Amygdala (tissue), 56 donors: ENCODE measurements at regions not wholly inside any gene's neighbourhood (a gene's known extent, or its start where the extent isn't known, plus 50 kb on each side); places are given as distances from the start of the nearest gene placed in this dataset.

Experiments
- DNase-seq, 56 donors: peaks; one replicate each; lab custom pipeline; 2025; lab: John Stamatoyannopoulos, UW

DNA sequence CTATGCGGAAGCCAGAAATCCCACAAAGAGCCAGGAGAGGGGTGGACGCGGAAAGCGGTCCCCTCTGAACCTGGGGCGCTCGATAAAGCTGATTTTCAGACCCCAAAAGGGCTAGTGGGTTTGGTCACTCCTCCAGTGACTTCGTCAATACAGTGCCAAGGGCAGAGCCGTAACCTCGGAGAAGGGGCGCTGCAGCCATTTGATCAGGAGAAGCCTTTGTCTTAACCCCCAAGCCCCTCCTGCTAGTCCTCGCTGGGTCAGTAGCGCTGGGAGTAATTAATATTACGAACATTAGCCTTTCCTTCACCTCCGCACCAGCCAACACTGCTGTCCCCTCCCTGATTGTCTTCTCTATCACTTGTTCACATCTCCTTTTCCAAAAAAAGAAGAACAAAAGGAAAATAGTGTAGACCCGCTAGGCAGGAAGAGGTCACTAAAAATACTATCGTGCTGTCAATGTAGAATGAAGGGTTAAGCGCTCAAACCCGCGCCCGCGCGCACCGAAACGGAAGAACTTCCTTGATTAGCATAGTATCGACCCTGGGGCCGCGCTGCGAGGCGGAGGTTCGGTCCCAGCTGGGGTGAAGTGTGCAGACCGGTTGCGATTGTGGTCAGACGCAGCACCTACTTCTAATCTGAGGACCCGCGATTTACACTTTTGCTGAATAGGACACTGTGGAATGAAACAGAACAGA lies 63.2 kb upstream of the MAPRE2 start:
- DNase-seq: peak in 28 of 56 donors; percentile 5 to 70 (median 45)

DNA sequence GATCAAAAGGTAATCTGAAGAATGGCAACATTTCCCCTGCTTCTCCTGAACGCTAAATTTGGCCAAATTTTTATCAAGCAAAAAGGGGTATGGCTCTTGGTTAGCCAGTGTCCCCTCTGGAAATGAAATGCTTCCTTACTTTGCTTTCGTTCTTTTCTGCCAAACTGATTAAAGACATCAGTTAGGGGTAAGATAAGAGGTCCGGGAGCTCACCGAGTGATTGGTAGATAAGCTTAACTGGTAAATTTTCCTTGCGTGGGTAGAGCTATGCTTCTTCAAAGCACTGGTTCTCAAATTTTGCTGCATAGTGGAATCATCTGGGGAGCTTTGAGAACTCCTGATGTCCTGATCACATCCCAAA lies 62.7 kb upstream of the MAPRE2 start:
- peak in 1 of 56 donors; percentile 46 for DNase-seq

DNA sequence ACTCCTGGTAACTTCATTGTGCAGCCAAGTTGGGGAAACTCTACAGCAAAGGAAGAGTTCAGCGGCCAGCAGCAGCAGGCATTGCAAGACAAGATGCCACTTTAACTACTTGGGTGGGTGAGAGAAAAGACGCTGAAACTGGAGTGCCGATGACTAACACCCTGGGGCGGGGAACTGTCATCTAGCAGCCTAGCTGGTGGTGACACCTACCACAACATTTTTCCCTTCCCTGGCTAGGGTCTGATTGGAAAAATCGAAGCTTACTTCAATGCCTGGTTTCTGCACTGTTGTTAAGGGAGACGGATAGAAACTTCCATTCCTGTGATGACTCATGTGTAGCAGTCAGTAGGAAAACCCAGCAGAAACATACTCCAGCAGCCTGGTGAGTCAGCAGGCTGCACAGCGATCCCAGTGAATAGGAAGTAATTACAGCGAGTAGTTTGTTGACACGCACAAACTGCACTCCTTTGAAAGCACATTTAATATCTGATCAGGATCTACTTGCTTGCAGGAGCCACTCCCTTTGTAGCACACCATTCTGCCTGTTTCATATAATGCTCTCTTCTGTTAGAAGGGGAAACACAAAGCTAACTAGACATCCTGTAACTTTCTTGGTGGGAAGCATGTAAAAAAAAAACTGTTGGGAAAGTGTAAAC lies 62.1 kb upstream of the MAPRE2 start:
- peak in 50 of 56 donors; percentile 13 to 89 (median 62) for DNase-seq

DNA sequence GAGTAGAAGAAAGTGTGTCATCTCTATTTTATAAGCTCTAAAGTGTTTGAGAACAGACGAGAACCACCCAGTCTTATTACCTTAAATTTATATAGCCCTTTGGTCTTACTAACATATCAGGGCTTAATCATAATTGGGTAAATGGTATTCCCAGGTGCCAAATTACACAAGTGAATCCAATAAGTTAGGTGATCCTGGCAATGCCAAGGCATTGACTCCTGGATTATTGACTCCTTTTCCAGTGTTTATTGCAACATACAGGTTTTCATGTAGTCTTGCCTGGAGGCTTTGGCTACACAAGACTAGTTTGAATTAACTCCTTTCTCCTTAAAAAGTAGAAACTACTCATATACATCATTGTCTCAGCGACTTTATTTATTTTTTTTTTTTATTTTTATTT lies 59.7 kb upstream of the MAPRE2 start:
- DNase-seq: no peak

DNA sequence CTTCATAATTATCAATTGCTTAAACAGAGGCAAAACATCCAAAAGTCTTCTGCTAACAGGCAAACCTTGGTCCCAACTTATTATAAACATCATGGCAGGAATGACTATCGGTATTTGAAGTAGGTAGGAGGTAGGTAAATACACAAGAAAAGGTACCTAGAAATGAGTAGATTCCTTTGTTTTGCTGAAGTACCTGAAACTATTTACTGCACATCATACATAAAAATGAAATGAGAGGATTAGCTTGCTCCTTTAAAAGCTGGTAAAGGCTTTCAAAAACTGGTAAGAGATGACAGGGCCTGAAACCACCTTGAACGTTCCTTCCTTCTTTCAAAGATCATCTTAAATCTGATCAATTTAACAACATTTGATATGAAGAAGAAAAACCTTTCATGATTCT lies 55.2 kb upstream of the MAPRE2 start:
- no peak for DNase-seq

DNA sequence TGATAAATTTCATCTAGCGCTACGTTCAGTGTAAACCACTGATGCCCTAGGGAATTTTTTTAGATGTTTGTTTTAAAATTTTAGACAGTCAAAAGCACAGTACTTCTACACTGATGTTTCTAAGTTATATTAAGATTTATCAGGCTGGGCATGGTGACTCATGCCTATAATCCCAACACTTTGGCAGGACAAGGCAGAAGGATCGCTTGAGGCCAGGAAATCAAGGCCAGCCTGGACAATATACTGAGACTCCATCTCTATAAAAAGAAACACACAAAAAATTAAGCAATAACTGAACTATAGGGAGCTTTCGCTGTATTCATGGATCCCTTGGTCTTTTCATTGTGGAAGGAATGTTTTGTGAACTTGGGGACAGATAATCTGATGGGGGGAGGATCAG lies 50.6 kb upstream of the MAPRE2 start:
- DNase-seq: no peak

DNA sequence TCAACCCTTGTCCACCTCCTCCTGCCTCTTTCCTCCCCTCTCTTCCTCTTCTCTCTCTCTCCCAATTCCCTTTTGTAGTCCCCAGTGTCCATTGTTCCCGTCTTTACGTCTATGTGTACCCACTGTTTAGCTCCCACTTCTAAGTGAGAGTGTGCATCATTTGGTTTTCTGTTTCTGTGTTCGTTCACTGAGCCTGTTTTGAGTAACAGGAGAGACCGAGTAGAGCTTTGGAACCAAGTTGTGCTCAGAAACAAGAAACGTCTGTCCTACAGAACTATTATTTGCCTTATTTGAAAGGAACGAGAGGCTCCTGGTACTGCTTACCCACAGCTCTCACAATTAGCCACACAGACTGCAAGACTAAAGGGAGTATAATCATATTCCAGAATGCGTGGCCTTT lies 50.1 kb upstream of the MAPRE2 start:
- no peak for DNase-seq
